ENCODE measurements at regions not wholly inside any gene's neighbourhood (a gene's known extent, or its start where the extent isn't known, plus 50 kb on each side); places are given as distances from the start of the nearest gene placed in this dataset.

DNA sequence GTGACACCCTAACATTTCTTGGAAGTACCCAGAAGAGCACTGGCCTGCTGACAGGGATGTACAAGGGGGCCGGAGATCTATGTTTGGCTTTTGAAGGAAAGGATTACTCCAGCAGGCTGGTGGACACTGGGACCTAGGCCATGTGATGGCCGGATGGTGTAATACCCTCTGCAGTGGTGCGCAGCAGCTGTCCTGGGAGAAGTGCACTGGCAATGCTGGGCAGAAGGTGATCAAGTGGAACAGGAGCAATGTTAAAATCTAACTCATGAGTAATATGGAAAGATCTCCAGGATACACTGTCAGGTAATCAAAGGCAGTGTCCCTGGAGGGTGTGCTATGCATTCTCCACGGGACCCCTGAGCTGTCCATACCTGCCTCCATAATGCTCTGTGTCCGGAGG, 71.2 kb upstream of the POMGNT2 start:
- H3K9me3 Mint-ChIP-seq (ENCODE audit: unreplicated experiment): peaks cover 4% of the 10 kb centered on the region
- H3K4me3 Mint-ChIP-seq (ENCODE audit: unreplicated experiment): no peak overlapping the region
- no peaks in the 10 kb centered on the region for H3K27me3 Mint-ChIP-seq (ENCODE audit: unreplicated experiment)
- peaks cover 50% of the 10 kb centered on the region for H3K4me1 Mint-ChIP-seq (ENCODE audit: unreplicated experiment)
- TF ChIP-seq, protein P1, sequence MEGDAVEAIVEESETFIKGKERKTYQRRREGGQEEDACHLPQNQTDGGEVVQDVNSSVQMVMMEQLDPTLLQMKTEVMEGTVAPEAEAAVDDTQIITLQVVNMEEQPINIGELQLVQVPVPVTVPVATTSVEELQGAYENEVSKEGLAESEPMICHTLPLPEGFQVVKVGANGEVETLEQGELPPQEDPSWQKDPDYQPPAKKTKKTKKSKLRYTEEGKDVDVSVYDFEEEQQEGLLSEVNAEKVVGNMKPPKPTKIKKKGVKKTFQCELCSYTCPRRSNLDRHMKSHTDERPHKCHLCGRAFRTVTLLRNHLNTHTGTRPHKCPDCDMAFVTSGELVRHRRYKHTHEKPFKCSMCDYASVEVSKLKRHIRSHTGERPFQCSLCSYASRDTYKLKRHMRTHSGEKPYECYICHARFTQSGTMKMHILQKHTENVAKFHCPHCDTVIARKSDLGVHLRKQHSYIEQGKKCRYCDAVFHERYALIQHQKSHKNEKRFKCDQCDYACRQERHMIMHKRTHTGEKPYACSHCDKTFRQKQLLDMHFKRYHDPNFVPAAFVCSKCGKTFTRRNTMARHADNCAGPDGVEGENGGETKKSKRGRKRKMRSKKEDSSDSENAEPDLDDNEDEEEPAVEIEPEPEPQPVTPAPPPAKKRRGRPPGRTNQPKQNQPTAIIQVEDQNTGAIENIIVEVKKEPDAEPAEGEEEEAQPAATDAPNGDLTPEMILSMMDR (IDR thresholded peaks at IDR 0.05; ENCODE audit: unreplicated experiment): no peak
- peaks cover 4% of the 10 kb centered on the region for H3K36me3 Mint-ChIP-seq (ENCODE audit: low read depth, unreplicated experiment)
- no peak for DNase-seq (ENCODE audit: low spot score)
- H3K27ac Mint-ChIP-seq (ENCODE audit: unreplicated experiment): no peak overlapping the region

DNA sequence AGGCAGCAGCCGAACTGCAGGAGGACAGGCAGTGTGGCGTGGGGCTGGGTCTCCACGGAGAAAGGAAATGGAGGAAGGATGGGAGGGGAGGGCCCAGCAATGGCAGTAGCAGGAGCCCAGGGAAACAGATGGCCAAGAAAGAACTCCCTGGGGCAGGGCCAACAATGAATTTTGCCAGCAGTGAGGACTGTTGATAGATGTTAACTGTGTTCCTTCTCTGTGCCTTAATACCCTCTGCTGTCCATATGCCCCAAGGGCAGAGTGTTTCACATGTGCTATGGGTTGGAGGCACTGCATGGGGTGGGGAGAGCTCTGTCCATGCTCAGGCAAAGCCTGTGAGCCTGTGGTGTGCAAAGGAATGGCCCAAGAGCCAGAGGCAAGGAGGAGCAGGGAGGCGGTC, 70.8 kb upstream of the POMGNT2 start:
- H3K36me3 Mint-ChIP-seq (ENCODE audit: low read depth, unreplicated experiment): peaks cover 4% of the 10 kb centered on the region
- peaks cover 49% of the 10 kb centered on the region for H3K4me1 Mint-ChIP-seq (ENCODE audit: unreplicated experiment)
- TF ChIP-seq, protein P1 (IDR thresholded peaks at IDR 0.05; ENCODE audit: unreplicated experiment): no peak
- no peaks in the 10 kb centered on the region for H3K27me3 Mint-ChIP-seq (ENCODE audit: unreplicated experiment)
- no peak for DNase-seq (ENCODE audit: low spot score)
- peaks cover 4% of the 10 kb centered on the region for H3K9me3 Mint-ChIP-seq (ENCODE audit: unreplicated experiment)
- H3K27ac Mint-ChIP-seq (ENCODE audit: unreplicated experiment): peak overlapping the region; percentile 61
- H3K4me3 Mint-ChIP-seq (ENCODE audit: unreplicated experiment): no peak overlapping the region

DNA sequence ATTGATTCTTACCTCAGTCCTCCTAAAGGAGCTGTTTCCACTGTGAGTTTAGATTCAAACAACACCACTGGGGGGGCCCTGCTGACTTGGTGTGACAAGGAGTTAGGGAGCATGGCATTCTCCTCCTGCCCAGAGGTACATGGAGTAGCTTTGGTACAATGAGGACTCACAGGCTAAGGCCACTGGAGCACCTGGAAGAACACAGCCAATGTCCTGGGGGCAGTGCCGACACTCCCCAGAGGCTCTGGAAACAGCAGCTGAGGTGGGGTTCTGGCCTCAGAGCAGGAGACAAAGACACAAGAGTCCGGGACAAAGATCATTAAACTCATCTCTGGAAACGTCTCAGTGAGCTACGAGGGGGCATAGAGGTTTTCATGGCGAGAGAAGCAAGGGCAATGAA, 69.7 kb upstream of the POMGNT2 start:
- Mint-ChIP-seq H3K4me1 (ENCODE audit: unreplicated experiment) (peaks cover 41% of the 10 kb centered on the region), H3K36me3 (ENCODE audit: low read depth, unreplicated experiment) (peaks cover 4% of the 10 kb centered on the region), H3K27me3 (ENCODE audit: unreplicated experiment) (no peaks in the 10 kb centered on the region), H3K27ac (ENCODE audit: unreplicated experiment) (no peak overlapping the region), H3K4me3 (ENCODE audit: unreplicated experiment) (no peak overlapping the region), H3K9me3 (ENCODE audit: unreplicated experiment) (peaks cover 4% of the 10 kb centered on the region)
- DNase-seq (ENCODE audit: low spot score): no peak
- TF ChIP-seq, protein P1 (IDR thresholded peaks at IDR 0.05; ENCODE audit: unreplicated experiment): no peak

DNA sequence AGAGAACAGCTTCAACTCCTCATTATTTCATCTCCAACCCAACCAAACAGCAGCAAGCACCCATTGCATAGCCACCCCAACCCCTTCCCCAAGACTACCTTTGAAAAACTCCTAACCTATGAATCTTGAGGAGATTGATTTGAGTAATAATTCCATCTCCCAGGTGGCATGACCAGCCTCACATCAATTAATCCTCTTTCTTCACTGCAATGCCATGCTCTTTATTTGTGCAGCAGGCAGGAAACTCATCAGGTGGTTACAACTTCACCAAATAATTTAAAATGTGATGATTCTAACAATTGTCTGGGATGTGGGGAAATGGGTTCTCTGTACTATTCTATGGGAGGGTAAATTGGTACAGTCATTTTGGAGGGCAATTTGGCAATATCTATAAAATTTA, 68.1 kb upstream of the POMGNT2 start:
- peaks cover 4% of the 10 kb centered on the region for H3K36me3 Mint-ChIP-seq (ENCODE audit: low read depth, unreplicated experiment)
- no peaks in the 10 kb centered on the region for H3K27me3 Mint-ChIP-seq (ENCODE audit: unreplicated experiment)
- no peak overlapping the region for H3K4me3 Mint-ChIP-seq (ENCODE audit: unreplicated experiment)
- H3K9me3 Mint-ChIP-seq (ENCODE audit: unreplicated experiment): peaks cover 4% of the 10 kb centered on the region
- no peak for DNase-seq (ENCODE audit: low spot score)
- TF ChIP-seq, protein P1 (IDR thresholded peaks at IDR 0.05; ENCODE audit: unreplicated experiment): no peak
- peaks cover 28% of the 10 kb centered on the region for H3K4me1 Mint-ChIP-seq (ENCODE audit: unreplicated experiment)
- H3K27ac Mint-ChIP-seq (ENCODE audit: unreplicated experiment): no peak overlapping the region

DNA sequence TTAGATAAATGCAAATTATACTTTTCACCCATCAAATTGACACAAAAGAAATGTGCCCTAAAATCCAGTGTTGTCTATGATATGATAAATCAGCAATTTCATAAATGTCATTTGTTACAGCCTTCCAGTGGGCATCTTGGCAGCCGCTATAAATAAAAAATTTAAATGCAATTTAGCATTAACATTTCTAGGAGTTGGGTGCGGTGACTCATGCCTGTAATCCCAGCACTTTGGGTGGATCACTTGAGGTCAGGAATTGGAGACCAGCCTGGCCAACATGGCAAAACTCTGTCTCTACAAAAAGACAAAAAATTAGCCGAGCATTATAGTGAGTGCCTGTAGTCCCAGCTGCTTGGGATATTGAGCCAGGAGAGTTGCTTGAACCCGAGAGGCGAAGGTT, 65.9 kb upstream of the POMGNT2 start:
- H3K4me1 Mint-ChIP-seq (ENCODE audit: unreplicated experiment): peaks cover 14% of the 10 kb centered on the region
- H3K9me3 Mint-ChIP-seq (ENCODE audit: unreplicated experiment): peaks cover 4% of the 10 kb centered on the region
- TF ChIP-seq, protein P1 (IDR thresholded peaks at IDR 0.05; ENCODE audit: unreplicated experiment): no peak
- H3K27me3 Mint-ChIP-seq (ENCODE audit: unreplicated experiment): no peaks in the 10 kb centered on the region
- no peak overlapping the region for H3K4me3 Mint-ChIP-seq (ENCODE audit: unreplicated experiment)
- H3K27ac Mint-ChIP-seq (ENCODE audit: unreplicated experiment): no peak overlapping the region
- DNase-seq (ENCODE audit: low spot score): no peak
- H3K36me3 Mint-ChIP-seq (ENCODE audit: low read depth, unreplicated experiment): peaks cover 7% of the 10 kb centered on the region
